NCI-H2029 treated with DMSO at 0.1 percent for 48 hours (cell line): ENCODE measurements at regions not wholly inside any gene's neighbourhood (a gene's known extent, or its start where the extent isn't known, plus 50 kb on each side); places are given as distances from the start of the nearest gene placed in this dataset.
A peak's percentile ranks its signal among the peaks of the same experiment; 100 is the strongest.

Experiments
- DNase-seq: peaks from one replicate; lab custom pipeline; 2025; lab: John Stamatoyannopoulos, UW

DNA sequence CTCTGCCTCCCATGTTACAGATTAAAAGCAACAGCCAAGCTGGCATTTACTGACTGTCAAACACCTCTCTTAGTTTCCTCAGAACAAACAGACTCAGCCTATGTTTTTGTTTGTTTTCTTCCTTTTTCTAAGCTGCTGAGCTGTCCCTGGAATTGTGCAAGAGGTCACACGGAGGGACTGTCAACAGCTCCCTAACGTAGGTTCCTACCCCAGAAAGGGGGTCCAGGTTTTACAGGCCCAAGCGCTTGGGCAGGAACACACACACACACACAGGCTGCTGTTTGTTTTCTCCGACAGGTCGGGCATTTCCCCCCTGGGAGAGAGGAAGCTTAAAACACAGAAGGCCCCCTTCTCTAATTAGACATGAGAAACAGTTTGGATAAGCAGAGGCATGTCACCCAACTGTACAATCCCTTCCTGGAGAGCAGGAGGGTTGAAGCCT lies 739.6 kb upstream of the TBX3 start:
- DNase-seq: peak; percentile 63

DNA sequence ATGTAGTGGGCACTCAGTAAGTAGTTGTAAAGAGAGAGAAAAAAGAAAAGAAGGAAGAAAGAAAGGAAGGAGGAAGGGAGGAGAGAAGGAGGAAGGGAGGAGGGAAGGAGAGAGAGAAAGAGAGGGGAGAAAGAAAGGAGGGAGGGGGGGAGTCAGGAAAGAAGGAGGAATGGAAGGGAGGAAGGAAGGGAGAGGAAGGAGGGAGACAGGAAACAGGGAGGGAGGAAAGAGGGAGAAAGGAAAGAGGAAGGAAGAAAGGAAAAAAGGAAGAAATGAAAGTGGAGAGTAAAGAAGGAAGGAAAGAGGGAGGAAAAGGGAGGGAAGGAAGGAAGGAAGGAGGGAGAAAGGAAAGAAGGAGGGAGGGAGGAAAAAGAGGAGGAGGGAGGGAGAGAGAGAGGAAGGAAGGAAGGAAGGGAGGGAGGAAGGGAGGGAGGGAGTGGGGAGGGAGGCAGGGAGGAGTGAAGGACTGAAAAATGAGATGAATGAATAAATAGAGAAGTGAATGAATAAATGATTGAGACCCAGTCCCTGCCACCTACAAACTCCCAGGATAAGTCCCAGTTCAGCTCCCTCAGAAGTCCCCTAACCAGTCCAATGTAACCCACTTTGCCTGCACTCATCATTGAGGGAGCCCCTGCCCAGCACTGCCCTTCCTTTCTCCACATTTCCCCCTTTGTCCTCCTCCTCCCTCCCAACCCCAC lies 739.0 kb upstream of the TBX3 start:
- peak; percentile 63 for DNase-seq

GRCh38 chr12:115421796-115422709 lies 738.1 kb upstream of the TBX3 start:
- DNase-seq: no peak

DNA sequence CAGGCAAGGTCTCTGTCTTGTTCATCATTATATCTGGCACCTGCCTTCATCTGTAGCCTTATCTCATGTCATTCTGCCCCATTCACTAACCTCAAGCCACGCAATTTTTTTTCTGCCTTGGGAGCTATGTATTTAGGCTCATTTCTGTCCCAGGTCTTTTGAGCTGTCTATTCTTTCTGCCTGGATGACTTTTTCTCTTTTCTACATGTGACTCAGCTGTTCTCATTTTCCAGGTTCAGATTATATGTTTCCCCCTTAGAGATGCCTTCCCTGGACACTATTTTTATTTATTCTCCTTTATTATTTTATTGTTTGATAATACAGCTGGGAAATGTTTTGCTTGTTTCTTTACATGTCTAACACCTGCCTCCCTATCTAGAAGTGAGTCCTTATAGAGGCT lies 737.4 kb upstream of the TBX3 start:
- DNase-seq: no peak

DNA sequence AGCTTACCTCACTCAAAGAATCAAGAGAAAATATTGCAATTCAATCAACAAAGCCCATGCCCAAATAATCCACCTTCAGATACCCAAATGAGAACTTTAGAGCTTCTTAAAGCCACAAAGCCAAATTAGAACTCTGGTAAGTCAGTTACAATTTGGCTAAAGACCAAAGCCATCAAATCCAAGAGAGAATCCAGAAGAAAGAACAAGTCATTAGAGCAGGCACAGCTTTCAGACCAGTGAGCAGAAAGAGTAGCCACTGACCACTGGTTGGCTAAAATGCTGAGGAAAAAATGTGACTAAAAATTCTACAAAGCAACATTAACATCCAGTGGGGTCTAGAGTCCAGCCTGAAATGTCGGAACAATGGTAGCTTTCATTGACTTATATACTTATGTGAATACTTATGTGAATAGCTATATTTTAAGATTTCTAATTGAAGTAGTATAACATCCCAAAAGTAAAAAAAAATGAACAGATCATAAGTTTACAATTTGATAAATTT lies 735.2 kb upstream of the TBX3 start:
- no peak for DNase-seq

- no peak for DNase-seq
Measured at GRCh38 chr12:115417610-115418009, 733.6 kb upstream of the TBX3 start.

- DNase-seq: no peak
Measured at GRCh38 chr12:115416869-115417268, 732.9 kb upstream of the TBX3 start.

DNA sequence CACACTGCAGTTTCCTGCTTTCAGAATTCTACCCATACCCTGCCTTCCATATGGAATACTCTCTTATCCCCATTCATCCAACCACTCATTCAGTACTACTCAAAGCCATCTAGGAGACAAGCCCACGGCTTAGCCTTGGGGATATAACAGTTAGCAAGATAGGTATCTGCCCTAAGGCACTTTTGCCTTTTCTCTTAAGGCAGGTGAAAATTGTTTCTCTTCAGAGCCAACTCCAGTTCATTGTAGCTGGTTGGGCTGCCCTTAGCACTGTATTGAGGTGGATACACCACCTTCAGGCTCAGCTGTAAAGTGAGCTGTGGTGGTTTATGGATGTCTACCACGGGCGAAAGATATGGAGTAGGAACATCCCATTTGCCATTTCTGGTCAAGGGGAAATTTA lies 729.7 kb upstream of the TBX3 start:
- DNase-seq: no peak

- no peak for DNase-seq
Measured at GRCh38 chr12:115412831-115413230, 728.9 kb upstream of the TBX3 start.

- DNase-seq: no peak
Measured at GRCh38 chr12:115411121-115411520, 727.1 kb upstream of the TBX3 start.

GRCh38 chr12:115408642-115409041 lies 724.7 kb upstream of the TBX3 start:
- DNase-seq: no peak

DNA sequence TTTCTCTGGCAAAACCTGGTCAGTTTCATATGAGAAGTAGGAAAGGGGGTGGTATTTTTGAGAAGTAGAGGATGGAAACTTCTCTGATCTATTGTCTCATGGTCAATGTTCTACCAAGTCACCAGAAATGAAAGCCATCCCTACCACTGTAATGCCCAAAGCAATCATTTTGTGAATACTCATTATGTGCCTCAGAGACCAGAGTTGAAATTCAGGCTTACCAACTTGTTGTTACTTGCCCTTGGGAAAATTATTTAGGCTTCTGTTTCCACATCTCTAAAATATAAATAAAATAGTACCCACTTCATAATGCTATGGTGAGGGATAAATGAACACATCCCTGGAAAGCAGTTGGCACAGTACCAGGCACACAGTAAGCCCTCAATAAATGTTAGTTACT lies 723.7 kb upstream of the TBX3 start:
- no peak for DNase-seq

- peak; percentile 78 for DNase-seq
Measured at GRCh38 chr12:115407036-115407435, 723.1 kb upstream of the TBX3 start.

DNA sequence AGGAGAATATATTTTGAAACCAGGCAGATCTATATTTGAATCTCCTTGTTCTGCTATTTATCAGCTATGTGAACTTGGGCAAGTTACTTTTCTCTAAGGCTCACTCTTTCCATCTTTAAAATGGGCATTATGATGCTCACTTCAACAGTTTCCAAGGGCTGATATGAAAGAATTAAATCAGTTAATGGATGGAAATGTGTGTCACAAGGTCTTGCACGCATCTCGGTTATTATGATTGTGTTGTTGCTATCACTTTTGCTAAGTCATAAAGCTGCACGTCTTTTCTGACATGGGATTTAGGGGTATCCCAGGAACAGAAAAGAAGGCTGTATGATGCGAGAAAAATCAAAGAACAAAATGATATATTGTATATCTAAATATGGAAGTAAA lies 721.5 kb upstream of the TBX3 start:
- no peak for DNase-seq

DNA sequence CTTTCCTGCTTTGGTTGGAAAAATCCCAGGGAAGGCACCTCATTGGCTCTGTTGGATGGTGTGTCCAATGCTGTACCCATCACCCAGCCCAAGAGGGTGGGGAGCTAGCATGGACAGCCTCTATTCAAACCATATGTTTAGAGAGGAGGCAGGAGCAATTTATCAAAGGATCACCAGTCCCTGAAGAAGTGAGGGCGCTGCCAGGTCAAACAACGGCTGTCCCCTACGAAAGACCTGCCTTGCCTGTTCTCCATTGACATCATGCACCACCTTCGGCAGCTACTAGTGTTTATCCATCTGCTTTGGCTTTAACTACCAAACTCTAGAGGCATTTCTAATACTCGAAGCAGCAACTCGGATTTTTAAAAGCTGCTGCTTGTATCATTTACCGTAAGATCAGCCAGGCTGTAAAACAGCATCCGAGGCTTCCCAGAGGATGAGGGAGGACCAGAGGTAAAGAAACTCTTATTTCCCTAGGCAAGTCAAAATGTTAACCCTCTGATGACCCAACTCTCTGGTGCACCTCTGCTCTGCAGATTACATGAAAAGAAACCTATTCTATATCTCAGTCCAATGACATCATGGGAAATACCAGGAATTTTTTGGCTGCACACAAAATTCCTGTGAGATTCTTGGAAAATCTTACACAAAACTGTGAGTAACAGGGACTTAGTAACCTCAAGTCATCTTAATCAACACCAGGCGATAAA lies 720.9 kb upstream of the TBX3 start:
- DNase-seq: no peak

DNA sequence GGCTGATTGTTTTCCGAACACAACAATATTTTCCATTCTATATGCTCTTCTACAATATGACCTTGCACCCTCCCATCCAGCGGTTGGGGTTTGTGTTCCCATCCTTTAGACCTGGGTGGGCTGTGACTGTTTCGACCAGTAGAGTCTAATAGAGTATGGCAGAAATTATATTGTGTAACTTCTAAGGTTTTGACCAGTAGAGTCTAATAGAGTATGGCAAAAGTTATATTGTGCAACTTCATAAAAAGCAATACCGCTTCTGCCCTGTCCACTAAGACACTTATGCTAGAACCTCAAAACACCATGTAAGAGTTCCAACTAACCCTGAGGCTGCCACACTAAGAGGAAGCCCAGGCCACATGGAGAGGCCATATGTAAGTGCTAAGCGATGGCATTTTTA lies 719.7 kb upstream of the TBX3 start:
- DNase-seq: no peak

DNA sequence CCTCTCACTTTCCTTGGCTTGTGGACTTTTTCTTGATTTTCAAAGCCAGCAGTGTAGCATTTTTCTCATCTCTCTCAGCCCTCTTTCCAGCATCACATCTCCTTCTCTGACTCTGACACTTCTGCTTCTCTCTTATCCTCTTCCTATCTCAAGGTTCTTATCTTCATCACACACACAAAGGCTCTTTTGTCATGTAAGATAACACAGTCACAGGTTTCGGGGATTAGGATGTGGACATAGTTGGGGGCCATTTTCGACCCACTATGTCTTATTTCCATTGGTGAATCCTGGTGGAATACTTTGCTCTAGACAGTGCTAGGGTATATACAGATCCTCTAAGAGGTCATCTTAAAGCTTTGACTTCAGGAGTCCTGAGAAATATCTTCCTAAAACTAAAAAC lies 719.3 kb upstream of the TBX3 start:
- no peak for DNase-seq

- no peak for DNase-seq
Measured at GRCh38 chr12:115402443-115403180, 718.6 kb upstream of the TBX3 start.

- no peak for DNase-seq
Measured at GRCh38 chr12:115401761-115402160, 717.8 kb upstream of the TBX3 start.

DNA sequence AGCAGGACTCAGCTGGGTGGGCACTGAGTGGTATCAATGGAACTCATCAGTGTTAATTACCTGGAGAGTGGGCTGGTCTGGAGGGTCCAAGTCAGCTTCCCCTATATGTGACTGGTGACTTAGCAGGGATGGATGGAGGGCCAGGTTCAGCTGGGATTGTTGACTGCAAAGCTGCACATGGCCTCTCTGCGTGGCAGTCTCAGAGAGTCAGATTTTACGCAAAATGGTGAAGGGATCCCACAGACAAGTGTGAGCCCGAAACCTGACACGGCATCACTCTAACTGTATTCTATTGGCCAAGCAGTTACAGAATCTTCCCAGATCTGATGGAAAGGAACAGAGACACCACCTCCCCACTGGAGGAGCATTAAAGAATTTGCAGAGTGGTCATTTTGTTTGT lies 716.0 kb upstream of the TBX3 start:
- no peak for DNase-seq

- DNase-seq: peak; percentile 87
Measured at GRCh38 chr12:115398311-115398781, 714.4 kb upstream of the TBX3 start.

GRCh38 chr12:115396567-115396966 lies 712.6 kb upstream of the TBX3 start:
- DNase-seq: no peak
